ENCODE measurements at regions not wholly inside any gene's neighbourhood (a gene's known extent, or its start where the extent isn't known, plus 50 kb on each side); places are given as distances from the start of the nearest gene placed in this dataset.

- TF ChIP-seq, protein P1, sequence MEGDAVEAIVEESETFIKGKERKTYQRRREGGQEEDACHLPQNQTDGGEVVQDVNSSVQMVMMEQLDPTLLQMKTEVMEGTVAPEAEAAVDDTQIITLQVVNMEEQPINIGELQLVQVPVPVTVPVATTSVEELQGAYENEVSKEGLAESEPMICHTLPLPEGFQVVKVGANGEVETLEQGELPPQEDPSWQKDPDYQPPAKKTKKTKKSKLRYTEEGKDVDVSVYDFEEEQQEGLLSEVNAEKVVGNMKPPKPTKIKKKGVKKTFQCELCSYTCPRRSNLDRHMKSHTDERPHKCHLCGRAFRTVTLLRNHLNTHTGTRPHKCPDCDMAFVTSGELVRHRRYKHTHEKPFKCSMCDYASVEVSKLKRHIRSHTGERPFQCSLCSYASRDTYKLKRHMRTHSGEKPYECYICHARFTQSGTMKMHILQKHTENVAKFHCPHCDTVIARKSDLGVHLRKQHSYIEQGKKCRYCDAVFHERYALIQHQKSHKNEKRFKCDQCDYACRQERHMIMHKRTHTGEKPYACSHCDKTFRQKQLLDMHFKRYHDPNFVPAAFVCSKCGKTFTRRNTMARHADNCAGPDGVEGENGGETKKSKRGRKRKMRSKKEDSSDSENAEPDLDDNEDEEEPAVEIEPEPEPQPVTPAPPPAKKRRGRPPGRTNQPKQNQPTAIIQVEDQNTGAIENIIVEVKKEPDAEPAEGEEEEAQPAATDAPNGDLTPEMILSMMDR (IDR thresholded peaks at IDR 0.05) = no peak
- no peak for TF ChIP-seq EZH2 (IDR thresholded peaks at IDR 0.05; ENCODE audit: borderline replicate concordance, insufficient read depth, low read depth, low read length, poor library complexity, severe bottlenecking)
Observed at GRCh38 chr1:34578306-34578705, 176.5 kb upstream of the GJB5 start.

All from B cell (primary cell).